C4-2B (cell line): ENCODE measurements at regions not wholly inside any gene's neighbourhood (a gene's known extent, or its start where the extent isn't known, plus 50 kb on each side); places are given as distances from the start of the nearest gene placed in this dataset.

Experiments used
- ZFX ChIP-seq: fragments of 450-650 bp; IDR thresholded peaks from 2 replicates; pipeline ENCODE4 v1.6.1; 2017
- TF ChIP-seq, protein P1 (sequence below): fragments of 450-650 bp; conservative IDR thresholded peaks from 2 replicates; pipeline ENCODE4 v1.5.1; 2017; ENCODE audit warnings: mild to moderate bottlenecking

DNA sequence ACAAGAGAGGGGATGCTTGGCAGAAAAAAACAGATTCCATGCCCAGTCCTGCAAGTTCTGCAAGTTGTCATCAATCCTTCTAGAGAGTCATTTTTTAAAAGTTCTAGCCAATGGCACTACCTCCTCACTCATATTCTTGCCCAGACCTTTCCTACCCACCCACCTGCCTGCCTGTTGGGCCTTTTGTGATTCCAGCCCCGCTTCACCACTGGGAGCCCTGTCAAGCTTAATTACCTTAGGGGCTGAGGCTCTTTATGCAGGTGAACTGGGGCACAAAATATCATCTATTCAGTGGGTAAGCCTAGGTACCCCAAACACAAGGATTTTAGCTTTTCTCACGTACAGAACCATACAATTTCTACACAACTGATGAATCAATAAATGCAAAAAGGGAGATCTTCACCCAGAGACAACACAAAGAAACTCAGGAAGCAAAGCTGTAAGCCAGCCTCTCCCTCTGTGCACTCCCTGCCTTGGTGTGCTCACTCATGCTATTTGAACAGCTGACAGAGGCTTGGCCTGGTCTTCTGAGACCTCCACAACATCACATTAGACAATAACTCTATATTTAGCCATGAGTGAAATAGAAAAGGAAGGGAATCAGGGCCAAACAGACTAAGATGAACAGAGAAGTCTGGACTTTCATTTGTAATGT lies 222.6 kb downstream of the HTR7 start:
- TF ChIP-seq, protein P1, sequence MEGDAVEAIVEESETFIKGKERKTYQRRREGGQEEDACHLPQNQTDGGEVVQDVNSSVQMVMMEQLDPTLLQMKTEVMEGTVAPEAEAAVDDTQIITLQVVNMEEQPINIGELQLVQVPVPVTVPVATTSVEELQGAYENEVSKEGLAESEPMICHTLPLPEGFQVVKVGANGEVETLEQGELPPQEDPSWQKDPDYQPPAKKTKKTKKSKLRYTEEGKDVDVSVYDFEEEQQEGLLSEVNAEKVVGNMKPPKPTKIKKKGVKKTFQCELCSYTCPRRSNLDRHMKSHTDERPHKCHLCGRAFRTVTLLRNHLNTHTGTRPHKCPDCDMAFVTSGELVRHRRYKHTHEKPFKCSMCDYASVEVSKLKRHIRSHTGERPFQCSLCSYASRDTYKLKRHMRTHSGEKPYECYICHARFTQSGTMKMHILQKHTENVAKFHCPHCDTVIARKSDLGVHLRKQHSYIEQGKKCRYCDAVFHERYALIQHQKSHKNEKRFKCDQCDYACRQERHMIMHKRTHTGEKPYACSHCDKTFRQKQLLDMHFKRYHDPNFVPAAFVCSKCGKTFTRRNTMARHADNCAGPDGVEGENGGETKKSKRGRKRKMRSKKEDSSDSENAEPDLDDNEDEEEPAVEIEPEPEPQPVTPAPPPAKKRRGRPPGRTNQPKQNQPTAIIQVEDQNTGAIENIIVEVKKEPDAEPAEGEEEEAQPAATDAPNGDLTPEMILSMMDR: no peak
- no peak for TF ChIP-seq ZFX
